Vagina (tissue), 2 donors: ENCODE measurements at regions not wholly inside any gene's neighbourhood (a gene's known extent, or its start where the extent isn't known, plus 50 kb on each side); places are given as distances from the start of the nearest gene placed in this dataset.

Source experiments
- POLR2A ChIP-seq, 2 donors: fragments of 450-650 bp; IDR thresholded peaks; one replicate each; pipeline ENCODE4 v1.6.1; 2017; ENCODE audit warnings: antibody characterized with exemption in 2 of 2, mild to moderate bottlenecking in 2 of 2, moderate library complexity in 2 of 2
- POLR2AphosphoS5 ChIP-seq, 2 donors: sonication (generic); formaldehyde crosslinking; IDR thresholded peaks; one replicate each; pipeline ENCODE4 v1.9.0; 2017; ENCODE audit warnings: antibody characterized with exemption in 2 of 2, mild to moderate bottlenecking in 2 of 2, low read depth in 1 of 2; ENCODE audit not compliant: insufficient read depth in 1 of 2
- TF ChIP-seq, protein P1 (sequence below), 3 experiments: fragments of 450-650 bp in 2 of 3; fragments of 200-600 bp in 1 of 3; sonication (generic) in 1 of 3; IDR thresholded peaks; one replicate each; pipeline ENCODE4 v1.5.1; 2017 to 2019; ENCODE audit warnings: antibody characterized with exemption in 3 of 3, mild to moderate bottlenecking in 2 of 3, moderate library complexity in 2 of 3

DNA sequence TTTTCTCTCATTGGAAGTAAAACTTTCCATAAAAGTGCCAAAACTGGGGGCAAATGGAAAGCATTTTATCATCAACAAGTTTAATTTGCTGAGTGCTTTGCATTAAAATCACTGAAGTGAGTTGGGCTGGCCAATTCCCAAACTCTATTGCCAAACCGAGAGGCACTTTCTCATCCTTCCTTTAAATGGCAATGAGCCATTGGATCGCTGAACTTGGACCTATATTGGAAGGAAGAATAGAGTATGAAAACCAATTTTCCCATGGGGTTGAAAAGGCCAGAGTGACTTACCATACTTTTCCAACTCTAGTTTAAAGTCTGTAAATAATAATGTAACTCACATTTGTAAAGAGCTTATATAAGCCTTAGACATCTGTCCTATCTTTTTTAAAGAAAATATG lies 189.1 kb upstream of the C1orf87 start:
- TF ChIP-seq, protein P1, sequence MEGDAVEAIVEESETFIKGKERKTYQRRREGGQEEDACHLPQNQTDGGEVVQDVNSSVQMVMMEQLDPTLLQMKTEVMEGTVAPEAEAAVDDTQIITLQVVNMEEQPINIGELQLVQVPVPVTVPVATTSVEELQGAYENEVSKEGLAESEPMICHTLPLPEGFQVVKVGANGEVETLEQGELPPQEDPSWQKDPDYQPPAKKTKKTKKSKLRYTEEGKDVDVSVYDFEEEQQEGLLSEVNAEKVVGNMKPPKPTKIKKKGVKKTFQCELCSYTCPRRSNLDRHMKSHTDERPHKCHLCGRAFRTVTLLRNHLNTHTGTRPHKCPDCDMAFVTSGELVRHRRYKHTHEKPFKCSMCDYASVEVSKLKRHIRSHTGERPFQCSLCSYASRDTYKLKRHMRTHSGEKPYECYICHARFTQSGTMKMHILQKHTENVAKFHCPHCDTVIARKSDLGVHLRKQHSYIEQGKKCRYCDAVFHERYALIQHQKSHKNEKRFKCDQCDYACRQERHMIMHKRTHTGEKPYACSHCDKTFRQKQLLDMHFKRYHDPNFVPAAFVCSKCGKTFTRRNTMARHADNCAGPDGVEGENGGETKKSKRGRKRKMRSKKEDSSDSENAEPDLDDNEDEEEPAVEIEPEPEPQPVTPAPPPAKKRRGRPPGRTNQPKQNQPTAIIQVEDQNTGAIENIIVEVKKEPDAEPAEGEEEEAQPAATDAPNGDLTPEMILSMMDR (IDR thresholded peaks at IDR 0.05) = no peak
- no peak for TF ChIP-seq POLR2A (IDR thresholded peaks at IDR 0.05)
- TF ChIP-seq POLR2AphosphoS5 (IDR thresholded peaks at IDR 0.05; ENCODE audit: insufficient read depth in 1 of 2, low read depth in 1 of 2) = no peak
